Ascending aorta (tissue), 2 donors: ENCODE measurements at regions not wholly inside any gene's neighbourhood (a gene's known extent, or its start where the extent isn't known, plus 50 kb on each side); places are given as distances from the start of the nearest gene placed in this dataset.
"Not testable (repeated sequence)": the region's sequence is repeated elsewhere in the genome, so short reads cannot be mapped to it uniquely, and the experiment has no call there.

ENCODE experiments used
- DNase-seq, 2 donors: peaks; one replicate each; pipeline ENCODE4 v3.0.0-alpha.2; 2019; ENCODE audit warnings: low spot score in 2 of 2
- H3K27ac ChIP-seq, 2 donors: fragments of 200-600 bp; sonication (generic); one replicate each; pipeline ENCODE4 v1.5.1; 2016 to 2017; ENCODE audit warnings: mild to moderate bottlenecking in 1 of 2
- H3K27me3 ChIP-seq: fragments of 200-600 bp; sonication (generic); one replicate; pipeline ENCODE4 v1.5.1; 2017
- H3K36me3 ChIP-seq, 2 donors: fragments of 200-600 bp; sonication (generic); one replicate each; pipeline ENCODE4 v1.5.1; 2016
- H3K4me1 ChIP-seq, 2 donors: fragments of 200-600 bp; sonication (generic); one replicate each; pipeline ENCODE4 v1.5.1; 2016 to 2017; ENCODE audit warnings: mild to moderate bottlenecking in 1 of 2
- H3K4me3 ChIP-seq, 2 donors: fragments of 200-600 bp; sonication (generic); one replicate each; pipeline ENCODE4 v1.5.1; 2016 to 2017; ENCODE audit warnings: mild to moderate bottlenecking in 1 of 2
- H3K9me3 ChIP-seq, 2 donors: fragments of 200-600 bp; sonication (generic); one replicate each; pipeline ENCODE4 v1.5.1; 2016
- intact Hi-C: fragments of 100-400 bp; cut with DNase I; formaldehyde crosslinking; loops from one replicate; pipeline ENCODE4 v1.15.1; 2023
- TF ChIP-seq, protein P1 (sequence below), 3 experiments: fragments of 200-600 bp in 2 of 3; fragments of 450-650 bp in 1 of 3; sonication (generic) in 2 of 3; IDR thresholded peaks; one replicate each; pipeline ENCODE4 v1.5.1; 2016 to 2019; ENCODE audit warnings: antibody characterized with exemption in 3 of 3, mild to moderate bottlenecking in 1 of 3, moderate library complexity in 1 of 3

DNA sequence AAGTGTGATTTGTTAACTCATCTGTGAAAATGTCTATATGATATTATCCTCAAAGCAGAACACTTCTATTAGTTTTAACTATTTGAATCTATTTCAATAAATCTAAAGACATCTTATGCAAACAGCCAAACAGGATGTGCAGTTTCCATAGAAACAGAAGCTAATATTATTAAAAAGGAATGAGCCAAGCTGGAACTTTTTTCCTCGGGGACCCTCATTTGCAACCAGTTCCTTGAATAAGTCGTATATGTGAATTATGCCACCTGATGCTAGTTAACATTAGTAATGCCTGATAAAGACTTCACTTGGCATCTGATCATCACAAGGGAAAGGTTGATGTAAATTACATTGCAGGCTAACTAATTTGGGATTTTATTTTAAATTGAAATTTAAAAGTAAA is 216.9 kb upstream of the SMLR1 start:
- H3K4me1 ChIP-seq: no peaks in the 10 kb centered on the region
- H3K27me3 ChIP-seq: no peaks in the 10 kb centered on the region
- no peak overlapping the region for H3K27ac ChIP-seq
- no peaks in the 10 kb centered on the region for H3K36me3 ChIP-seq
- TF ChIP-seq, protein P1, sequence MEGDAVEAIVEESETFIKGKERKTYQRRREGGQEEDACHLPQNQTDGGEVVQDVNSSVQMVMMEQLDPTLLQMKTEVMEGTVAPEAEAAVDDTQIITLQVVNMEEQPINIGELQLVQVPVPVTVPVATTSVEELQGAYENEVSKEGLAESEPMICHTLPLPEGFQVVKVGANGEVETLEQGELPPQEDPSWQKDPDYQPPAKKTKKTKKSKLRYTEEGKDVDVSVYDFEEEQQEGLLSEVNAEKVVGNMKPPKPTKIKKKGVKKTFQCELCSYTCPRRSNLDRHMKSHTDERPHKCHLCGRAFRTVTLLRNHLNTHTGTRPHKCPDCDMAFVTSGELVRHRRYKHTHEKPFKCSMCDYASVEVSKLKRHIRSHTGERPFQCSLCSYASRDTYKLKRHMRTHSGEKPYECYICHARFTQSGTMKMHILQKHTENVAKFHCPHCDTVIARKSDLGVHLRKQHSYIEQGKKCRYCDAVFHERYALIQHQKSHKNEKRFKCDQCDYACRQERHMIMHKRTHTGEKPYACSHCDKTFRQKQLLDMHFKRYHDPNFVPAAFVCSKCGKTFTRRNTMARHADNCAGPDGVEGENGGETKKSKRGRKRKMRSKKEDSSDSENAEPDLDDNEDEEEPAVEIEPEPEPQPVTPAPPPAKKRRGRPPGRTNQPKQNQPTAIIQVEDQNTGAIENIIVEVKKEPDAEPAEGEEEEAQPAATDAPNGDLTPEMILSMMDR (IDR thresholded peaks at IDR 0.05): no peak
- DNase-seq: no peak
- intact Hi-C loops: no loop called here
- H3K4me3 ChIP-seq: no peak overlapping the region
- no peaks in the 10 kb centered on the region for H3K9me3 ChIP-seq

DNA sequence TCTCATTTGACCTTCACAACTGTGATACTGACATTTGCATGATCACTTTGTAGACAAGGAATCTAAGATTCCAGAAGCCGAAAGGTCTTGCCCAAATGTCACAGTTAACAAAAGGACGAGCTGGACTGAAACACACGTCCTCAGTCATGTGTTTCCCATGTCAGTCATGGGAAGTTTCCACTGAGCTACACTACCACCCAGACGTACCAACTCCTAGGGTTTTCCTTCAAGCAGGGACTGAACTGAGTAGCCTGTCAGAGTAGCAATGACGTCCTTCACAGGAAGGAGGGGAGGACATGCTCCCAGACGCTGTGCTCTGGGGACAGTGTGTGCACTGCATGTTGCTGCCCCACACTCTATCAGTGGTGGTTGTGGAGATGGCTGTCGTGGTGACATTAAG is 215.8 kb upstream of the SMLR1 start:
- DNase-seq: no peak
- Histone ChIP-seq H3K4me1 (no peaks in the 10 kb centered on the region), H3K4me3 (no peak overlapping the region), H3K36me3 (no peaks in the 10 kb centered on the region), H3K27me3 (no peaks in the 10 kb centered on the region), H3K9me3 (no peaks in the 10 kb centered on the region), H3K27ac (no peak overlapping the region)
- intact Hi-C loops: no loop called here
- TF ChIP-seq, protein P1 (IDR thresholded peaks at IDR 0.05): no peak

DNA sequence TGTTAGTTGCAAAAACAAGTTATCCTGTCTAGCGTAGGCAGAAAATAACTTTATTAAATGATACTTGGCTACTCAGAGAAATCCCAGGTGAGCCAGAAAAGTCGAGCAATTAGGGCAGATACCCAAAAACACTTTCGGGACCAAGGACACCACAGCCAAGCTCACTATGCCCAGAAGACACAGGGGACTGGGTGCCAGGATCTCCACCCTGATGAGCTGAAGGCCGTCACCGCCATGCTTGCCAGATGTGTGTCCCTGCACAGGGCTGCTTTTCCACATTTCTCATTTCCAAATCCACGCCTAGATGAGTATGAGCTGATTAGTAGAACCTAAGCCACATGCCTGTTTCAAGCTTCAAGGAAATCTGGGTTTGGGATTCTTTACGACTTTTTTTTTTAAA is 214.0 kb upstream of the SMLR1 start:
- Histone ChIP-seq H3K36me3 (no peaks in the 10 kb centered on the region), H3K4me1 (no peaks in the 10 kb centered on the region), H3K4me3 (no peak overlapping the region), H3K9me3 (no peaks in the 10 kb centered on the region), H3K27ac (no peak overlapping the region), H3K27me3 (no peaks in the 10 kb centered on the region)
- TF ChIP-seq, protein P1 (IDR thresholded peaks at IDR 0.05): no peak
- intact Hi-C loops: no loop called here
- no peak for DNase-seq

DNA sequence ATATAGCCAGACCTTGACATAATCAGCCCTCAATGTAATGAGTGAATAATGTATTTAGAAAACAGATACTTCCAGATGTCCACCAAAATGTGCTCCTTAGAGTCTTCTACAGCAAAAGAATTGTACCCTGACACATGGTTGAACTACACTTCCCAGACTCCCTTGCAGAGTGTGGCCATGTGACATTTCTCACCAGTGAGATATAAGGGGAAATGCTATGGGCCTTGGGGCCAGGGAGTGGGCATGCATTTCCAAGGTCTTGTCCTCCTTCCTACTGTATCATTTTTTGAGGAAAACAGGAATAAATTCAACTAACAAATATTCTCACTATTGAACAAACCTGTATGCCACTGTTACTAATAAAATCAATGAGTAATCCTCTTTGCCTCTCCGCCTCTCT is 211.4 kb upstream of the SMLR1 start:
- intact Hi-C loops: no loop called here
- no peak for DNase-seq
- H3K4me1 ChIP-seq: no peaks in the 10 kb centered on the region
- no peak overlapping the region for H3K27ac ChIP-seq
- no peaks in the 10 kb centered on the region for H3K9me3 ChIP-seq
- no peaks in the 10 kb centered on the region for H3K36me3 ChIP-seq
- no peaks in the 10 kb centered on the region for H3K27me3 ChIP-seq
- TF ChIP-seq, protein P1 (IDR thresholded peaks at IDR 0.05): no peak
- H3K4me3 ChIP-seq: no peak overlapping the region

DNA sequence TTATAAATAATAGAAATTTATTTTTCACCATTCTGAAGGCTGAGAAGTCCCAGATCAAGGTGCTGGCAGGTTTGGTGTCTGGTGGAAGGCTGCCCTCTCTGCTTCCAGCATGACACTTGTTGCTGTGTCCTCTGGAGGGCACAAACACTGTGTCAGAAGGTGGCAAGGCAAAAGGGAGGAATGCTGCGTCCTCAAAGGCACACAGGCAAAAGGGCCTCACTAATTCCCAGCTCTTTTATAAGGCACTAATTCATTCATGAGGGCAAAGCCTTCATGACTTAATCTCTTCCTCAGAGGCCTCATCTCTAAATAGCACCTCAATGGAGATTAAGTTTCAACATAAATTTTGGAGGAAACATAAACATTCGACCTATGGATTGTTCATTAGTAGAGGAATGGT is 209.5 kb upstream of the SMLR1 start:
- Histone ChIP-seq H3K9me3 (no peaks in the 10 kb centered on the region), H3K27ac (no peak overlapping the region), H3K27me3 (no peaks in the 10 kb centered on the region), H3K4me1 (no peaks in the 10 kb centered on the region), H3K4me3 (no peak overlapping the region), H3K36me3 (no peaks in the 10 kb centered on the region)
- intact Hi-C loops: no loop called here
- DNase-seq: no peak
- TF ChIP-seq, protein P1 (IDR thresholded peaks at IDR 0.05): no peak

DNA sequence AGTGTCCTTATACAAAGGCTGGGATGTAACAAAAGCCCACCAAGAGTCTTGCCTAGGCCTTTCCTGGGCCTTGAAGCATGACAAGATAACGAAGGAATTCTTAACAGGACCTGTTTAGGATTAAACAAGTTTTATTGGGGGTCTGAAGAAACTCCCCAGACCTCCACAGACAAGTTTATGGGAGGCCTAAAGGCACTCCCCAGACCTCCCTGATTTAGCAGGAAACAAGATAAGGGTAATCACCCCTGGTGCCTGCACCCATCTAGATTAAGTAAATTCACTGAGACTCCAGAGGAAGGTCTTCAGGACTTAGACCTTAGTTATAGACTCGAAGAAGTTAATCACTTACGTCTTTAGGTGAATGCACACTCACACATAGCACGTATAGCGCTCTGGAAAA is 208.4 kb upstream of the SMLR1 start:
- H3K36me3 ChIP-seq, H3K9me3 ChIP-seq, DNase-seq, H3K27ac ChIP-seq, H3K4me1 ChIP-seq, intact Hi-C loops, H3K27me3 ChIP-seq, H3K4me3 ChIP-seq: not testable (repeated sequence)
